K562 (cell line): ENCODE measurements at regions not wholly inside any gene's neighbourhood (a gene's known extent, or its start where the extent isn't known, plus 50 kb on each side); places are given as distances from the start of the nearest gene placed in this dataset.

Experiments
- ATAC-seq: fragments of 200-7000 bp; cut with Tn5 transposase; 3 replicates; pipeline ENCODE4 v1.9.1; 2020; ENCODE audit warnings: moderate library complexity
- BruUV-seq: library from RNA; stranded (reverse); fragments of 400-500 nt; replicated peaks from 2 replicates; lab custom pipeline; 2021; lab: Mats Ljungman, UMichigan
- CTCF ChIA-PET: fragments of 300-600 bp; formaldehyde crosslinking; extraction: SDS; loops from one replicate; lab custom pipeline; 2021; ENCODE audit warnings: low intra/inter-chr PET ratio; lab: Yijun Ruan, JAX
- POLR2A ChIA-PET: fragments of 300-600, 350-650 bp; sonication (Branson Sonifier 250); formaldehyde crosslinking; extraction: SDS; loops from one replicate; lab custom pipeline; 2021; ENCODE audit warnings: antibody characterized with exemption, inconsistent platforms; lab: Yijun Ruan, JAX
- DNase-seq, 4 experiments: peaks; one replicate each; pipeline versions ENCODE4 v3.0.0 to v3.0.0-alpha.2; 2011 to 2018; ENCODE audit warnings: low spot score in 3 of 4, mixed read lengths in 3 of 4; ENCODE audit errors: extremely low read depth in 1 of 4
- FAIRE-seq: peaks from 2 replicates; lab custom pipeline; 2011; peaks lifted over from hg19 to GRCh38; lab: Jason Lieb, UNC
- H2AFZ ChIP-seq: 2 replicates; pipeline ENCODE4 v1.6.0; 2011; ENCODE audit warnings: low read depth, low read length, control low read depth, inconsistent platforms
- H3K27ac ChIP-seq: fragments of 200-600 bp; 3 replicates; pipeline ENCODE4 v1.8.0; 2011; ENCODE audit warnings: low read depth, mild to moderate bottlenecking, control low read depth, inconsistent platforms, low read length, moderate library complexity, mixed read lengths; ENCODE audit errors: extremely low read depth
- H3K27me3 ChIP-seq, 2 experiments: fragments of 300-600 bp in 1 of 2; 2 replicates in 1 of 2; 3 replicates in 1 of 2; pipeline versions ENCODE4 v1.6.0 to v1.8.0; 2011; ENCODE audit warnings: inconsistent platforms in 2 of 2, low read length in 2 of 2, mild to moderate bottlenecking in 1 of 2, mixed read lengths in 1 of 2, moderate library complexity in 1 of 2; ENCODE audit not compliant: control insufficient read depth in 2 of 2, insufficient read depth in 2 of 2
- H3K36me3 ChIP-seq: fragments of 300-600 bp; 3 replicates; pipeline ENCODE4 v1.8.0; 2011; ENCODE audit warnings: mild to moderate bottlenecking, low read length, inconsistent platforms; ENCODE audit not compliant: control insufficient read depth, insufficient read depth
- H3K4me1 ChIP-seq, 2 experiments: fragments of 200-600 bp in 1 of 2; replicated peaks in 1 of 2; 2 replicates in 1 of 2; 3 replicates in 1 of 2; pipeline versions ENCODE4 v1.5.1 to v1.8.0; 2011; ENCODE audit warnings: inconsistent platforms in 2 of 2, low read length in 2 of 2, mild to moderate bottlenecking in 1 of 2, mixed read lengths in 1 of 2, moderate library complexity in 1 of 2; ENCODE audit not compliant: control insufficient read depth in 2 of 2, insufficient read depth in 2 of 2
- H3K4me2 ChIP-seq: 2 replicates; pipeline ENCODE4 v1.6.1; 2011; ENCODE audit warnings: low read length, control low read depth, inconsistent platforms, mixed read lengths; ENCODE audit not compliant: insufficient read depth
- H3K4me3 ChIP-seq: fragments of 200-600 bp; sonication (generic), shearing (Covaris generic); 2 replicates; pipeline ENCODE4 v1.5.1; 2016; ENCODE audit warnings: control low read depth, inconsistent platforms
- H3K79me2 ChIP-seq: fragments of 200-600 bp; 3 replicates; pipeline ENCODE4 v1.8.0; 2011; ENCODE audit warnings: low read length, inconsistent platforms; ENCODE audit not compliant: control insufficient read depth, insufficient read depth
- H3K9ac ChIP-seq, 2 experiments: 2 replicates each; pipeline versions ENCODE4 v1.6.0 to v1.6.1; 2011; ENCODE audit warnings: low read depth in 2 of 2, low read length in 2 of 2, control low read depth in 1 of 2, inconsistent platforms in 1 of 2, mild to moderate bottlenecking in 1 of 2, mixed read lengths in 1 of 2; ENCODE audit not compliant: insufficient read depth in 1 of 2
- H3K9me1 ChIP-seq: one replicate; pipeline ENCODE4 v1.6.0; 2011; ENCODE audit warnings: inconsistent platforms, mild to moderate bottlenecking, low read length, moderate library complexity; ENCODE audit not compliant: control insufficient read depth, insufficient read depth
- H3K9me3 ChIP-seq: replicated peaks from 2 replicates; pipeline ENCODE4 v1.5.1; 2011; ENCODE audit warnings: low read depth, low read length, inconsistent platforms; ENCODE audit not compliant: control insufficient read depth, insufficient read depth
- H4K20me1 ChIP-seq: replicated peaks from 2 replicates; pipeline ENCODE4 v1.6.1; 2011; ENCODE audit warnings: low read length, inconsistent platforms, mixed read lengths; ENCODE audit not compliant: control insufficient read depth, insufficient read depth
- ATF3 ChIP-seq, 2 experiments: fragments of 450-650 bp in 1 of 2; sonication (generic) in 1 of 2; formaldehyde crosslinking in 1 of 2; IDR thresholded peaks in 1 of 2; conservative IDR thresholded peaks in 1 of 2; 2 replicates each; pipeline versions ENCODE4 v1.6.1 to v1.8.1; 2016 to 2023; ENCODE audit warnings: mild to moderate bottlenecking in 2 of 2, moderate library complexity in 2 of 2, inconsistent platforms in 1 of 2, missing genetic modification reagents in 1 of 2
- CBX3 ChIP-seq, 2 experiments: IDR thresholded peaks; 1 replicate in 1 of 2; 2 replicates in 1 of 2; pipeline ENCODE4 v1.6.1; 2012; ENCODE audit warnings: inconsistent platforms in 2 of 2, low read length in 2 of 2, borderline replicate concordance in 1 of 2, control low read depth in 1 of 2
- CCAR2 ChIP-seq: fragments of 200-400 bp; formaldehyde crosslinking; IDR thresholded peaks from 2 replicates; pipeline ENCODE4 v1.6.1; 2017; ENCODE audit warnings: mild to moderate bottlenecking, low read depth, low read length
- CREB3L1 ChIP-seq: fragments of 450-650 bp; IDR thresholded peaks from 2 replicates; pipeline ENCODE4 v1.6.1; 2014; ENCODE audit warnings: low read depth, mild to moderate bottlenecking, moderate library complexity, borderline replicate concordance
- CTBP1 ChIP-seq: fragments of 450-650 bp; IDR thresholded peaks from 2 replicates; pipeline ENCODE4 v1.6.1; 2016; ENCODE audit warnings: borderline replicate concordance
- ETV6 ChIP-seq, 3 experiments: fragments of 150-350 bp in 1 of 3; sonication (generic) in 1 of 3; formaldehyde crosslinking in 1 of 3; IDR thresholded peaks; 2 replicates each; pipeline versions ENCODE4 v1.6.1 to v1.8.0; 2014 to 2022; ENCODE audit warnings: borderline replicate concordance in 2 of 3, low read depth in 2 of 3, antibody characterized with exemption in 1 of 3, low read length in 1 of 3, mild to moderate bottlenecking in 1 of 3, missing genetic modification reagents in 1 of 3
- EWSR1 ChIP-seq: fragments of 450-650 bp; IDR thresholded peaks from 2 replicates; pipeline ENCODE4 v1.6.1; 2018; ENCODE audit warnings: borderline replicate concordance, mild to moderate bottlenecking, low read depth, moderate library complexity; ENCODE audit not compliant: partially characterized antibody
- GTF3C2 ChIP-seq: IDR thresholded peaks from 3 replicates; pipeline ENCODE4 v1.6.1; 2011; ENCODE audit warnings: borderline replicate concordance, mild to moderate bottlenecking, moderate library complexity; ENCODE audit not compliant: insufficient read length; ENCODE audit errors: extremely low read depth
- SUPT5H ChIP-seq: fragments of 450-650 bp; IDR thresholded peaks from 2 replicates; pipeline ENCODE4 v1.6.1; 2016
- TRIM28 ChIP-seq: fragments of 450-650 bp; IDR thresholded peaks from 2 replicates; pipeline ENCODE4 v1.6.1; 2017
- ZNF395 ChIP-seq: fragments of 200-800 bp; sonication (Bioruptor generic); IDR thresholded peaks from 2 replicates; pipeline ENCODE4 v1.6.1; 2017; ENCODE audit warnings: missing genetic modification characterization, missing compliant biosample characterization
- WGBS: fragments of 100-300 bp; shearing (Covaris generic); methylation state at CpG from one replicate; pipeline ENCODE4 v1.1.6; 2016; ENCODE audit warnings: low coverage, mixed read lengths; ENCODE audit not compliant: insufficient coverage; ENCODE audit errors: missing lambda C conversion rate; 5-methylcytosine and 5-hydroxymethylcytosine counted together
- in situ Hi-C: fragments of 300-500 bp; cut with MboI; formaldehyde crosslinking; loops from 4 replicates; pipeline ENCODE4 v1.15.0; 2018; ENCODE audit warnings: inconsistent platforms, mixed read lengths
- intact Hi-C: fragments of 100-400 bp; cut with micrococcal nuclease; formaldehyde crosslinking; loops from 2 replicates; pipeline ENCODE4 v1.14.2; 2022

- intact Hi-C loops = no loop called here
- ChIA-PET CTCF (no interaction called here), POLR2A (no interaction called here)
- no peaks in the 10 kb centered on the region for H4K20me1 ChIP-seq
- no peak for DNase-seq
- H2AFZ ChIP-seq = no peak overlapping the region
- no peak overlapping the region for H3K4me3 ChIP-seq
- in situ Hi-C loops = no loop called here
- no peaks in the 10 kb centered on the region for H3K36me3 ChIP-seq
- no peaks in the 10 kb centered on the region for H3K9me3 ChIP-seq
- no peaks in the 10 kb centered on the region for H3K4me1 ChIP-seq
- WGBS = 0% methylated on average over 2 of the region's 2 CpGs
- no peak overlapping the region for H3K9ac ChIP-seq
- no peak for FAIRE-seq
- no TSS peak for BruUV-seq
- H3K79me2 ChIP-seq = no peaks in the 10 kb centered on the region
- H3K27ac ChIP-seq = no peak overlapping the region
- no peak for ATAC-seq
- no peak overlapping the region for H3K4me2 ChIP-seq
- H3K9me1 ChIP-seq = no peaks in the 10 kb centered on the region
- H3K27me3 ChIP-seq = no peaks in the 10 kb centered on the region
- no peak for TF ChIP-seq CREB3L1
- no peak for TF ChIP-seq ATF3 (IDR thresholded peaks at IDR 0.05)
- TF ChIP-seq ATF3 (CRISPR knock-in tag; conservative IDR thresholded peaks at IDR 0.05) = no peak
- TF ChIP-seq CBX3 (IDR thresholded peaks at IDR 0.05; ENCODE audit: borderline replicate concordance in 1 of 2, low read length in 2 of 2) = no peak
- no peak for TF ChIP-seq ETV6 (IDR thresholded peaks at IDR 0.05; ENCODE audit: borderline replicate concordance in 1 of 2, low read depth in 2 of 2, low read length in 1 of 2)
- TF ChIP-seq ETV6 (CRISPR knock-in tag; IDR thresholded peaks at IDR 0.05; ENCODE audit: borderline replicate concordance) = no peak
- no peak for TF ChIP-seq SUPT5H
- TF ChIP-seq CCAR2 = no peak
- TF ChIP-seq ZNF395 = no peak
- TF ChIP-seq CTBP1 = no peak
- TF ChIP-seq TRIM28 = no peak
- TF ChIP-seq GTF3C2 = no peak
- TF ChIP-seq EWSR1 = no peak
These were observed 372.8 kb downstream of the NR2F1-AS1 start for GRCh38 chr5:93208141-93208751.
